GM23338 (cell line): ENCODE measurements at regions not wholly inside any gene's neighbourhood (a gene's known extent, or its start where the extent isn't known, plus 50 kb on each side); places are given as distances from the start of the nearest gene placed in this dataset.

ENCODE experiments used
- ATAC-seq: fragments of 200-7000 bp; cut with Tn5 transposase; 3 replicates; pipeline ENCODE4 v1.9.1; 2020
- DNase-seq: peaks from one replicate; pipeline ENCODE4 v3.0.0-alpha.2; 2015; ENCODE audit warnings: low spot score
- H2AFZ ChIP-seq: fragments of 200-600 bp; sonication (generic); 2 replicates; pipeline ENCODE4 v1.8.0; 2016; ENCODE audit warnings: antibody characterized with exemption, mild to moderate bottlenecking, moderate library complexity
- H3F3A ChIP-seq: fragments of 200-600 bp; sonication (generic); replicated peaks from 2 replicates; pipeline ENCODE4 v1.8.0; 2017; ENCODE audit warnings: antibody characterized with exemption, mixed run types, low read depth
- H3K27ac ChIP-seq: fragments of 200-600 bp; sonication (generic); 2 replicates; pipeline ENCODE4 v1.6.1; 2016; ENCODE audit warnings: low read depth
- H3K27me3 ChIP-seq: fragments of 200-600 bp; sonication (generic); 2 replicates; pipeline ENCODE4 v1.8.0; 2016; ENCODE audit warnings: mild to moderate bottlenecking, mixed run types, moderate library complexity; ENCODE audit not compliant: insufficient read depth
- H3K36me3 ChIP-seq: fragments of 200-600 bp; sonication (generic); 2 replicates; pipeline ENCODE4 v1.8.0; 2016; ENCODE audit warnings: mild to moderate bottlenecking; ENCODE audit not compliant: insufficient read depth
- H3K4me1 ChIP-seq: fragments of 200-600 bp; sonication (generic); 2 replicates; pipeline ENCODE4 v1.8.0; 2016; ENCODE audit warnings: mild to moderate bottlenecking, moderate library complexity; ENCODE audit not compliant: insufficient read depth
- H3K4me2 ChIP-seq: fragments of 200-600 bp; sonication (generic); 2 replicates; pipeline ENCODE4 v1.7.1; 2017; ENCODE audit warnings: mixed run types
- H3K4me3 ChIP-seq: fragments of 200-600 bp; sonication (generic); 2 replicates; pipeline ENCODE4 v1.6.1; 2016; ENCODE audit warnings: mixed run types
- H3K79me2 ChIP-seq: fragments of 200-600 bp; sonication (generic); replicated peaks from 2 replicates; pipeline ENCODE4 v1.8.0; 2017; ENCODE audit warnings: mild to moderate bottlenecking; ENCODE audit not compliant: insufficient read depth
- H3K9me2 ChIP-seq: fragments of 200-600 bp; sonication (generic); 2 replicates; pipeline ENCODE4 v1.8.0; 2017; ENCODE audit not compliant: insufficient read depth
- H4K20me1 ChIP-seq: fragments of 200-600 bp; sonication (generic); replicated peaks from 2 replicates; pipeline ENCODE4 v1.8.0; 2017; ENCODE audit warnings: mild to moderate bottlenecking; ENCODE audit not compliant: insufficient read depth
- H3K27ac Mint-ChIP-seq: 2 replicates; pipeline ENCODE4 v1.8.0; 2020; ENCODE audit warnings: inconsistent platforms, mild to moderate bottlenecking, moderate library complexity, mixed read lengths
- H3K27me3 Mint-ChIP-seq: 3 replicates; pipeline ENCODE4 v1.8.0; 2022; ENCODE audit warnings: low read depth, mild to moderate bottlenecking, moderate library complexity, mixed read lengths, inconsistent platforms; ENCODE audit not compliant: insufficient read depth, poor library complexity
- H3K36me3 Mint-ChIP-seq: 3 replicates; pipeline ENCODE4 v1.8.0; 2021; ENCODE audit warnings: low read depth, mild to moderate bottlenecking, inconsistent platforms, moderate library complexity, mixed read lengths
- H3K4me1 Mint-ChIP-seq: 3 replicates; pipeline ENCODE4 v1.8.0; 2020; ENCODE audit warnings: mild to moderate bottlenecking, inconsistent platforms, mixed read lengths
- H3K4me3 Mint-ChIP-seq: 3 replicates; pipeline ENCODE4 v1.8.0; 2021; ENCODE audit warnings: moderate library complexity, mild to moderate bottlenecking, inconsistent platforms, mixed read lengths
- H3K9me3 Mint-ChIP-seq: 3 replicates; pipeline ENCODE4 v1.8.0; 2020; ENCODE audit warnings: moderate library complexity, mild to moderate bottlenecking, inconsistent platforms, mixed read lengths
- CREB1 ChIP-seq: fragments of 250-450 bp; sonication (Bioruptor Pico); IDR thresholded peaks from 2 replicates; pipeline ENCODE4 v1.5.0; 2020; ENCODE audit warnings: low read depth, mild to moderate bottlenecking, moderate library complexity
- EZH2 ChIP-seq: fragments of 200-600 bp; sonication (generic); IDR thresholded peaks from one replicate; pipeline ENCODE4 v1.8.0; 2017; ENCODE audit warnings: antibody characterized with exemption, mild to moderate bottlenecking, low read depth; ENCODE audit not compliant: unreplicated experiment
- EZH2phosphoT487 ChIP-seq: fragments of 200-600 bp; sonication (generic); IDR thresholded peaks from one replicate; pipeline ENCODE4 v1.8.1; 2018; ENCODE audit warnings: antibody characterized with exemption; ENCODE audit not compliant: unreplicated experiment
- JUNB ChIP-seq: IDR thresholded peaks from one replicate; pipeline ENCODE4 v1.6.1; 2016; ENCODE audit warnings: antibody characterized with exemption; ENCODE audit not compliant: unreplicated experiment
- NANOG ChIP-seq: IDR thresholded peaks from 2 replicates; pipeline ENCODE4 v1.6.1; 2016; ENCODE audit warnings: antibody characterized with exemption, borderline replicate concordance
- POLR2AphosphoS5 ChIP-seq: IDR thresholded peaks from 2 replicates; pipeline ENCODE4 v1.6.1; 2016; ENCODE audit warnings: antibody characterized with exemption, low read depth
- STAT1 ChIP-seq: IDR thresholded peaks from one replicate; pipeline ENCODE4 v1.6.1; 2016; ENCODE audit warnings: antibody characterized with exemption; ENCODE audit not compliant: unreplicated experiment
- ZNF114 ChIP-seq: fragments of 250-450 bp; sonication (Bioruptor Pico); IDR thresholded peaks from 2 replicates; pipeline ENCODE4 v1.5.0; 2020; ENCODE audit warnings: mild to moderate bottlenecking, moderate library complexity
- ZNF331 ChIP-seq: fragments of 250-450 bp; sonication (Bioruptor Pico); IDR thresholded peaks from 2 replicates; pipeline ENCODE4 v1.5.0; 2020; ENCODE audit warnings: low read depth, mild to moderate bottlenecking, moderate library complexity
- TF ChIP-seq, protein P1 (sequence below), 2 experiments: fragments of 200-600 bp in 1 of 2; sonication (generic) in 1 of 2; conservative IDR thresholded peaks; 2 replicates each; pipeline versions ENCODE4 v1.5.1 to v1.6.1; 2016 to 2017; ENCODE audit warnings: antibody characterized with exemption in 2 of 2, low read depth in 2 of 2, mild to moderate bottlenecking in 2 of 2, moderate library complexity in 1 of 2
- TF ChIP-seq, protein P2 (sequence below): fragments of 250-450 bp; sonication (Bioruptor Pico); IDR thresholded peaks from 2 replicates; pipeline ENCODE4 v1.5.0; 2020; ENCODE audit warnings: mild to moderate bottlenecking, moderate library complexity
- TF ChIP-seq, protein P3 (sequence below): IDR thresholded peaks from 2 replicates; pipeline ENCODE4 v1.6.1; 2016; ENCODE audit warnings: antibody characterized with exemption
- TF ChIP-seq, protein P4 (sequence below): IDR thresholded peaks from one replicate; pipeline ENCODE4 v1.6.1; 2018; ENCODE audit warnings: antibody characterized with exemption; ENCODE audit not compliant: unreplicated experiment

DNA sequence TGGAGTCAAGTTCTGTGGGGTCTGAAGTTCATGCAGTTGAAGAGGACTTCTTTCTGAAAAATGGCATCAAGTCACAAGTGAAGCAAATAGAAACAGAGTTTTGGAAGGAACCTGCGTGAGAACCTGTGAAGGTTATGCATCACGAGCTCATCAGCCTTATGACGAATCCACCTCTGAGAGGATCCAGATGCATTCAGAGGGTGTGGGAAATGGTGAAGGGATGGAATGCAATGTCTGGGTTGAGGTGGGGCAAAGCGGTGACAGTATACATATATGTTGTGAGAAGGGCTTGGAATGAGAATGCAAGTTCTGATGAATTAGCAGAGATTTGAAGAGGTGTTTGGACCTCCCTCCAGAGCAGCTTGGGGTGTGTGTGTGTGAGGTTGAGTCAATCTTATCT lies 382.1 kb upstream of the TBL1XR1 start (continued):
- TF ChIP-seq EZH2phosphoT487 = no peak
- TF ChIP-seq STAT1 = no peak

DNA sequence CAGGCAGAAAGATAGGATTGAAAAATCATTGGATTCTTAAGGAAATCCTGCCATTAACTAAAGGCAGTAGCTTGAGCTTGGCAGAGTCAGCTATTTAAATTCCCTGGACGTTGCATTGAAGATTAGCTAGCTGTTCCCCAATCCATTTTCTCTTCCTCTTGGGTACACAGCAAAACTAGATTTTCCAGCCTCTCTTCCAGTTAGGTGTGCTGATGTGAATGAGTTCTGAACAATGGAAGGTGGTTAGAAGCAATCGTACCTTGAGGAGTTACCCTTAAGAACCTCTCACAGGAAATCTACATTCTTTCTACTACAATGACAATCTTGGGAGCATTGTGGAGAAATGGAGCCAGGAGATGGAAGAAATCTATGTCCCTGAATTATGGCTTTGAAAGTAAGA lies 383.2 kb upstream of the TBL1XR1 start:
- ATAC-seq = no peak
- Histone ChIP-seq H3K4me1 (peaks cover 7% of the 10 kb centered on the region), H3K79me2 (no peaks in the 10 kb centered on the region), H3K36me3 (no peaks in the 10 kb centered on the region), H3K27ac (no peak overlapping the region), H3K4me3 (no peak overlapping the region), H4K20me1 (no peaks in the 10 kb centered on the region), H3K27me3 (no peaks in the 10 kb centered on the region), H2AFZ (no peak overlapping the region), H3F3A (no peaks in the 10 kb centered on the region), H3K4me2 (no peak overlapping the region), H3K9me2 (peaks cover 9% of the 10 kb centered on the region)
- TF ChIP-seq, protein P1, sequence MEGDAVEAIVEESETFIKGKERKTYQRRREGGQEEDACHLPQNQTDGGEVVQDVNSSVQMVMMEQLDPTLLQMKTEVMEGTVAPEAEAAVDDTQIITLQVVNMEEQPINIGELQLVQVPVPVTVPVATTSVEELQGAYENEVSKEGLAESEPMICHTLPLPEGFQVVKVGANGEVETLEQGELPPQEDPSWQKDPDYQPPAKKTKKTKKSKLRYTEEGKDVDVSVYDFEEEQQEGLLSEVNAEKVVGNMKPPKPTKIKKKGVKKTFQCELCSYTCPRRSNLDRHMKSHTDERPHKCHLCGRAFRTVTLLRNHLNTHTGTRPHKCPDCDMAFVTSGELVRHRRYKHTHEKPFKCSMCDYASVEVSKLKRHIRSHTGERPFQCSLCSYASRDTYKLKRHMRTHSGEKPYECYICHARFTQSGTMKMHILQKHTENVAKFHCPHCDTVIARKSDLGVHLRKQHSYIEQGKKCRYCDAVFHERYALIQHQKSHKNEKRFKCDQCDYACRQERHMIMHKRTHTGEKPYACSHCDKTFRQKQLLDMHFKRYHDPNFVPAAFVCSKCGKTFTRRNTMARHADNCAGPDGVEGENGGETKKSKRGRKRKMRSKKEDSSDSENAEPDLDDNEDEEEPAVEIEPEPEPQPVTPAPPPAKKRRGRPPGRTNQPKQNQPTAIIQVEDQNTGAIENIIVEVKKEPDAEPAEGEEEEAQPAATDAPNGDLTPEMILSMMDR (conservative IDR thresholded peaks at IDR 0.05; ENCODE audit: low read depth in 2 of 2) = no peak
- TF ChIP-seq EZH2phosphoT487 = no peak
- TF ChIP-seq NANOG = no peak
- TF ChIP-seq ZNF331 (CRISPR knock-in tag) = no peak
- TF ChIP-seq, protein P2, sequence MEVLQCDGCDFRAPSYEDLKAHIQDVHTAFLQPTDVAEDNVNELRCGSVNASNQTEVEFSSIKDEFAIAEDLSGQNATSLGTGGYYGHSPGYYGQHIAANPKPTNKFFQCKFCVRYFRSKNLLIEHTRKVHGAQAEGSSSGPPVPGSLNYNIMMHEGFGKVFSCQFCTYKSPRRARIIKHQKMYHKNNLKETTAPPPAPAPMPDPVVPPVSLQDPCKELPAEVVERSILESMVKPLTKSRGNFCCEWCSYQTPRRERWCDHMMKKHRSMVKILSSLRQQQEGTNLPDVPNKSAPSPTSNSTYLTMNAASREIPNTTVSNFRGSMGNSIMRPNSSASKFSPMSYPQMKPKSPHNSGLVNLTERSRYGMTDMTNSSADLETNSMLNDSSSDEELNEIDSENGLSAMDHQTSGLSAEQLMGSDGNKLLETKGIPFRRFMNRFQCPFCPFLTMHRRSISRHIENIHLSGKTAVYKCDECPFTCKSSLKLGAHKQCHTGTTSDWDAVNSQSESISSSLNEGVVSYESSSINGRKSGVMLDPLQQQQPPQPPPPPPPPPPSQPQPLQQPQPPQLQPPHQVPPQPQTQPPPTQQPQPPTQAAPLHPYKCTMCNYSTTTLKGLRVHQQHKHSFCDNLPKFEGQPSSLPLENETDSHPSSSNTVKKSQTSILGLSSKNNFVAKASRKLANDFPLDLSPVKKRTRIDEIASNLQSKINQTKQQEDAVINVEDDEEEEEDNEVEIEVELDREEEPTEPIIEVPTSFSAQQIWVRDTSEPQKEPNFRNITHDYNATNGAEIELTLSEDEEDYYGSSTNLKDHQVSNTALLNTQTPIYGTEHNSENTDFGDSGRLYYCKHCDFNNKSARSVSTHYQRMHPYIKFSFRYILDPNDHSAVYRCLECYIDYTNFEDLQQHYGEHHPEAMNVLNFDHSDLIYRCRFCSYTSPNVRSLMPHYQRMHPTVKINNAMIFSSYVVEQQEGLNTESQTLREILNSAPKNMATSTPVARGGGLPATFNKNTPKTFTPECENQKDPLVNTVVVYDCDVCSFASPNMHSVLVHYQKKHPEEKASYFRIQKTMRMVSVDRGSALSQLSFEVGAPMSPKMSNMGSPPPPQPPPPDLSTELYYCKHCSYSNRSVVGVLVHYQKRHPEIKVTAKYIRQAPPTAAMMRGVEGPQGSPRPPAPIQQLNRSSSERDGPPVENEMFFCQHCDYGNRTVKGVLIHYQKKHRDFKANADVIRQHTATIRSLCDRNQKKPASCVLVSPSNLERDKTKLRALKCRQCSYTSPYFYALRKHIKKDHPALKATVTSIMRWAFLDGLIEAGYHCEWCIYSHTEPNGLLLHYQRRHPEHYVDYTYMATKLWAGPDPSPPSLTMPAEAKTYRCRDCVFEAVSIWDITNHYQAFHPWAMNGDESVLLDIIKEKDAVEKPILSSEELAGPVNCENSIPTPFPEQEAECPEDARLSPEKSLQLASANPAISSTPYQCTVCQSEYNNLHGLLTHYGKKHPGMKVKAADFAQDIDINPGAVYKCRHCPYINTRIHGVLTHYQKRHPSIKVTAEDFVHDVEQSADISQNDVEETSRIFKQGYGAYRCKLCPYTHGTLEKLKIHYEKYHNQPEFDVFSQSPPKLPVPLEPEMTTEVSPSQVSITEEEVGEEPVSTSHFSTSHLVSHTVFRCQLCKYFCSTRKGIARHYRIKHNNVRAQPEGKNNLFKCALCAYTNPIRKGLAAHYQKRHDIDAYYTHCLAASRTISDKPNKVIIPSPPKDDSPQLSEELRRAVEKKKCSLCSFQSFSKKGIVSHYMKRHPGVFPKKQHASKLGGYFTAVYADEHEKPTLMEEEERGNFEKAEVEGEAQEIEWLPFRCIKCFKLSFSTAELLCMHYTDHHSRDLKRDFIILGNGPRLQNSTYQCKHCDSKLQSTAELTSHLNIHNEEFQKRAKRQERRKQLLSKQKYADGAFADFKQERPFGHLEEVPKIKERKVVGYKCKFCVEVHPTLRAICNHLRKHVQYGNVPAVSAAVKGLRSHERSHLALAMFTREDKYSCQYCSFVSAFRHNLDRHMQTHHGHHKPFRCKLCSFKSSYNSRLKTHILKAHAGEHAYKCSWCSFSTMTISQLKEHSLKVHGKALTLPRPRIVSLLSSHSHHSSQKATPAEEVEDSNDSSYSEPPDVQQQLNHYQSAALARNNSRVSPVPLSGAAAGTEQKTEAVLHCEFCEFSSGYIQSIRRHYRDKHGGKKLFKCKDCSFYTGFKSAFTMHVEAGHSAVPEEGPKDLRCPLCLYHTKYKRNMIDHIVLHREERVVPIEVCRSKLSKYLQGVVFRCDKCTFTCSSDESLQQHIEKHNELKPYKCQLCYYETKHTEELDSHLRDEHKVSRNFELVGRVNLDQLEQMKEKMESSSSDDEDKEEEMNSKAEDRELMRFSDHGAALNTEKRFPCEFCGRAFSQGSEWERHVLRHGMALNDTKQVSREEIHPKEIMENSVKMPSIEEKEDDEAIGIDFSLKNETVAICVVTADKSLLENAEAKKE (CRISPR knock-in tag) = no peak
- no peak for TF ChIP-seq POLR2AphosphoS5
- no peak for TF ChIP-seq EZH2
- no peak for TF ChIP-seq JUNB
- TF ChIP-seq, protein P3, sequence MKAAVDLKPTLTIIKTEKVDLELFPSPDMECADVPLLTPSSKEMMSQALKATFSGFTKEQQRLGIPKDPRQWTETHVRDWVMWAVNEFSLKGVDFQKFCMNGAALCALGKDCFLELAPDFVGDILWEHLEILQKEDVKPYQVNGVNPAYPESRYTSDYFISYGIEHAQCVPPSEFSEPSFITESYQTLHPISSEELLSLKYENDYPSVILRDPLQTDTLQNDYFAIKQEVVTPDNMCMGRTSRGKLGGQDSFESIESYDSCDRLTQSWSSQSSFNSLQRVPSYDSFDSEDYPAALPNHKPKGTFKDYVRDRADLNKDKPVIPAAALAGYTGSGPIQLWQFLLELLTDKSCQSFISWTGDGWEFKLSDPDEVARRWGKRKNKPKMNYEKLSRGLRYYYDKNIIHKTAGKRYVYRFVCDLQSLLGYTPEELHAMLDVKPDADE = no peak
- TF ChIP-seq STAT1 = no peak
- TF ChIP-seq ZNF114 (CRISPR knock-in tag) = no peak
- no peak for TF ChIP-seq CREB1
- TF ChIP-seq, protein P4, sequence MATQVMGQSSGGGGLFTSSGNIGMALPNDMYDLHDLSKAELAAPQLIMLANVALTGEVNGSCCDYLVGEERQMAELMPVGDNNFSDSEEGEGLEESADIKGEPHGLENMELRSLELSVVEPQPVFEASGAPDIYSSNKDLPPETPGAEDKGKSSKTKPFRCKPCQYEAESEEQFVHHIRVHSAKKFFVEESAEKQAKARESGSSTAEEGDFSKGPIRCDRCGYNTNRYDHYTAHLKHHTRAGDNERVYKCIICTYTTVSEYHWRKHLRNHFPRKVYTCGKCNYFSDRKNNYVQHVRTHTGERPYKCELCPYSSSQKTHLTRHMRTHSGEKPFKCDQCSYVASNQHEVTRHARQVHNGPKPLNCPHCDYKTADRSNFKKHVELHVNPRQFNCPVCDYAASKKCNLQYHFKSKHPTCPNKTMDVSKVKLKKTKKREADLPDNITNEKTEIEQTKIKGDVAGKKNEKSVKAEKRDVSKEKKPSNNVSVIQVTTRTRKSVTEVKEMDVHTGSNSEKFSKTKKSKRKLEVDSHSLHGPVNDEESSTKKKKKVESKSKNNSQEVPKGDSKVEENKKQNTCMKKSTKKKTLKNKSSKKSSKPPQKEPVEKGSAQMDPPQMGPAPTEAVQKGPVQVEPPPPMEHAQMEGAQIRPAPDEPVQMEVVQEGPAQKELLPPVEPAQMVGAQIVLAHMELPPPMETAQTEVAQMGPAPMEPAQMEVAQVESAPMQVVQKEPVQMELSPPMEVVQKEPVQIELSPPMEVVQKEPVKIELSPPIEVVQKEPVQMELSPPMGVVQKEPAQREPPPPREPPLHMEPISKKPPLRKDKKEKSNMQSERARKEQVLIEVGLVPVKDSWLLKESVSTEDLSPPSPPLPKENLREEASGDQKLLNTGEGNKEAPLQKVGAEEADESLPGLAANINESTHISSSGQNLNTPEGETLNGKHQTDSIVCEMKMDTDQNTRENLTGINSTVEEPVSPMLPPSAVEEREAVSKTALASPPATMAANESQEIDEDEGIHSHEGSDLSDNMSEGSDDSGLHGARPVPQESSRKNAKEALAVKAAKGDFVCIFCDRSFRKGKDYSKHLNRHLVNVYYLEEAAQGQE = no peak
- no peaks in the 10 kb centered on the region; the same call in 2 of the 3 replicates for H3K9me3 Mint-ChIP-seq
- no peaks in the 10 kb centered on the region for H3K36me3 Mint-ChIP-seq
- DNase-seq = no peak
- peaks cover 12% of the 10 kb centered on the region for H3K4me1 Mint-ChIP-seq
- H3K27me3 Mint-ChIP-seq = no peaks in the 10 kb centered on the region
- no peak overlapping the region for H3K4me3 Mint-ChIP-seq
- H3K27ac Mint-ChIP-seq = no peak overlapping the region
